ENCODE measurements at regions not wholly inside any gene's neighbourhood (a gene's known extent, or its start where the extent isn't known, plus 50 kb on each side); places are given as distances from the start of the nearest gene placed in this dataset.
A peak's percentile ranks its signal among the peaks of the same experiment; 100 is the strongest.

GRCh38 chr6:165877773-165878172, 214.7 kb upstream of the PDE10A start:
- DNase-seq (ENCODE audit: low read depth, low spot score) = no peak

- DNase-seq (ENCODE audit: low read depth, low spot score) = no peak
Observed at GRCh38 chr6:165877192-165877591, 214.2 kb upstream of the PDE10A start.

- peak; percentile 16 for DNase-seq (ENCODE audit: low read depth, low spot score)
Observed at GRCh38 chr6:165876588-165876987, 213.5 kb upstream of the PDE10A start.

- DNase-seq (ENCODE audit: low read depth, low spot score) = no peak
Observed at GRCh38 chr6:165875946-165876345, 212.9 kb upstream of the PDE10A start.

- no peak for DNase-seq (ENCODE audit: low read depth, low spot score)
Observed at GRCh38 chr6:165873976-165874375, 210.9 kb upstream of the PDE10A start.

- DNase-seq (ENCODE audit: low read depth, low spot score) = no peak
Observed at GRCh38 chr6:165872811-165873210, 209.8 kb upstream of the PDE10A start.

- DNase-seq (ENCODE audit: low read depth, low spot score) = no peak
Observed at GRCh38 chr6:165872311-165872710, 209.3 kb upstream of the PDE10A start.

- no peak for DNase-seq (ENCODE audit: low read depth, low spot score)
Observed at GRCh38 chr6:165871571-165871970, 208.5 kb upstream of the PDE10A start.

- DNase-seq (ENCODE audit: low read depth, low spot score) = no peak
Observed at GRCh38 chr6:165869526-165869925, 206.5 kb upstream of the PDE10A start.

- DNase-seq (ENCODE audit: low read depth, low spot score) = no peak
Observed at GRCh38 chr6:165864925-165865324, 201.9 kb upstream of the PDE10A start.

GRCh38 chr6:165864218-165864617, 201.2 kb upstream of the PDE10A start:
- no peak for DNase-seq (ENCODE audit: low read depth, low spot score)

GRCh38 chr6:165863801-165864200, 200.8 kb upstream of the PDE10A start:
- DNase-seq (ENCODE audit: low read depth, low spot score) = no peak

GRCh38 chr6:165862813-165863212, 199.8 kb upstream of the PDE10A start:
- no peak for DNase-seq (ENCODE audit: low read depth, low spot score)

GRCh38 chr6:165861226-165861625, 198.2 kb upstream of the PDE10A start:
- no peak for DNase-seq (ENCODE audit: low read depth, low spot score)

- DNase-seq (ENCODE audit: low read depth, low spot score) = no peak
Observed at GRCh38 chr6:165858586-165858985, 195.5 kb upstream of the PDE10A start.

GRCh38 chr6:165855856-165856255, 192.8 kb upstream of the PDE10A start:
- DNase-seq (ENCODE audit: low read depth, low spot score) = no peak

- no peak for DNase-seq (ENCODE audit: low read depth, low spot score)
Observed at GRCh38 chr6:165854863-165855593, 192.0 kb upstream of the PDE10A start.

- no peak for DNase-seq (ENCODE audit: low read depth, low spot score)
Observed at GRCh38 chr6:165854061-165854862, 191.2 kb upstream of the PDE10A start.

GRCh38 chr6:165852676-165853075, 189.6 kb upstream of the PDE10A start:
- DNase-seq (ENCODE audit: low read depth, low spot score) = no peak

GRCh38 chr6:165850434-165851019, 187.5 kb upstream of the PDE10A start:
- peak; percentile 78 for DNase-seq (ENCODE audit: low read depth, low spot score)

GRCh38 chr6:165849534-165850430, 186.7 kb upstream of the PDE10A start:
- DNase-seq (ENCODE audit: low read depth, low spot score) = no peak

- no peak for DNase-seq (ENCODE audit: low read depth, low spot score)
Observed at GRCh38 chr6:165848086-165848426, 185.0 kb upstream of the PDE10A start.
